MM.1S (cell line): ENCODE measurements at regions not wholly inside any gene's neighbourhood (a gene's known extent, or its start where the extent isn't known, plus 50 kb on each side); places are given as distances from the start of the nearest gene placed in this dataset.

Experiments used
- DNase-seq: peaks from one replicate; pipeline ENCODE4 v3.0.0-alpha.2; 2015
- H2AFZ ChIP-seq: fragments of 300-600 bp; sonication (generic); 2 replicates; pipeline ENCODE4 v1.6.0; 2016; ENCODE audit warnings: antibody characterized with exemption, low read length
- H3F3A ChIP-seq: fragments of 300-600 bp; sonication (generic); 2 replicates; pipeline ENCODE4 v1.6.1; 2016; ENCODE audit warnings: mild to moderate bottlenecking, antibody characterized with exemption, low read length, moderate library complexity, mixed read lengths; ENCODE audit not compliant: insufficient read depth
- H3K27ac ChIP-seq: fragments of 300-600 bp; sonication (generic); 2 replicates; pipeline ENCODE4 v1.5.1; 2016; ENCODE audit warnings: mild to moderate bottlenecking, low read length
- H3K27me3 ChIP-seq: fragments of 300-600 bp; sonication (generic); replicated peaks from 2 replicates; pipeline ENCODE4 v1.6.0; 2016; ENCODE audit warnings: low read length; ENCODE audit not compliant: insufficient read depth
- H3K36me3 ChIP-seq: fragments of 300-600 bp; sonication (generic); replicated peaks from 2 replicates; pipeline ENCODE4 v1.6.1; 2016; ENCODE audit warnings: mild to moderate bottlenecking, low read length, mixed read lengths; ENCODE audit not compliant: insufficient read depth
- H3K4me1 ChIP-seq: fragments of 300-600 bp; sonication (generic); 2 replicates; pipeline ENCODE4 v1.6.1; 2016; ENCODE audit warnings: low read length, mixed read lengths
- H3K4me2 ChIP-seq: fragments of 300-600 bp; sonication (generic); 2 replicates; pipeline ENCODE4 v1.6.0; 2016; ENCODE audit warnings: low read depth, low read length
- H3K4me3 ChIP-seq: fragments of 300-600 bp; sonication (generic); 2 replicates; pipeline ENCODE4 v1.5.1; 2016; ENCODE audit warnings: low read length, mixed read lengths
- H3K79me2 ChIP-seq: fragments of 300-600 bp; sonication (generic); 2 replicates; pipeline ENCODE4 v1.6.1; 2016; ENCODE audit warnings: mixed run types, low read length, mixed read lengths
- H3K9ac ChIP-seq: fragments of 300-600 bp; sonication (generic); 2 replicates; pipeline ENCODE4 v1.6.1; 2016; ENCODE audit warnings: low read length, mixed read lengths
- H3K9me2 ChIP-seq: fragments of 300-600 bp; sonication (generic); replicated peaks from 2 replicates; pipeline ENCODE4 v1.6.1; 2016; ENCODE audit warnings: mild to moderate bottlenecking, low read length, mixed read lengths; ENCODE audit not compliant: insufficient read depth
- H3K9me3 ChIP-seq: fragments of 300-600 bp; sonication (generic); replicated peaks from 2 replicates; pipeline ENCODE4 v1.6.1; 2016; ENCODE audit warnings: mild to moderate bottlenecking, low read length, mixed read lengths; ENCODE audit not compliant: insufficient read depth
- H4K20me1 ChIP-seq: fragments of 300-600 bp; sonication (generic); 2 replicates; pipeline ENCODE4 v1.6.1; 2016; ENCODE audit warnings: mild to moderate bottlenecking, low read length, moderate library complexity, mixed read lengths; ENCODE audit not compliant: insufficient read depth
- EZH2 ChIP-seq: fragments of 300-600 bp; sonication (generic); optimal IDR thresholded peaks from 2 replicates; pipeline ENCODE3; 2017; ENCODE audit warnings: low read depth, mild to moderate bottlenecking, antibody characterized with exemption, low read length, mixed read lengths
- EZH2phosphoT487 ChIP-seq: fragments of 300-600 bp; sonication (generic); IDR thresholded peaks from 2 replicates; pipeline ENCODE4 v1.6.1; 2018; ENCODE audit warnings: antibody characterized with exemption, low read length
- TF ChIP-seq, protein P1 (sequence below): fragments of 300-600 bp; sonication (generic); IDR thresholded peaks from 2 replicates; pipeline ENCODE4 v1.5.1; 2016; ENCODE audit warnings: antibody characterized with exemption, low read length, mixed read lengths

- no peaks in the 10 kb centered on the region for H3K4me1 ChIP-seq
- H3K9me2 ChIP-seq: no peaks in the 10 kb centered on the region
- no peak overlapping the region for H3K9ac ChIP-seq
- no peak for DNase-seq
- H3K4me2 ChIP-seq: no peak overlapping the region
- no peak overlapping the region for H2AFZ ChIP-seq
- H3K79me2 ChIP-seq: no peaks in the 10 kb centered on the region
- H4K20me1 ChIP-seq: no peaks in the 10 kb centered on the region
- no peak overlapping the region for H3K4me3 ChIP-seq
- H3K27me3 ChIP-seq: no peaks in the 10 kb centered on the region
- H3K9me3 ChIP-seq: no peaks in the 10 kb centered on the region
- H3K27ac ChIP-seq: no peak overlapping the region
- no peaks in the 10 kb centered on the region for H3F3A ChIP-seq
- no peaks in the 10 kb centered on the region for H3K36me3 ChIP-seq
- TF ChIP-seq EZH2 (no peak), EZH2phosphoT487 (no peak)
- TF ChIP-seq, protein P1, sequence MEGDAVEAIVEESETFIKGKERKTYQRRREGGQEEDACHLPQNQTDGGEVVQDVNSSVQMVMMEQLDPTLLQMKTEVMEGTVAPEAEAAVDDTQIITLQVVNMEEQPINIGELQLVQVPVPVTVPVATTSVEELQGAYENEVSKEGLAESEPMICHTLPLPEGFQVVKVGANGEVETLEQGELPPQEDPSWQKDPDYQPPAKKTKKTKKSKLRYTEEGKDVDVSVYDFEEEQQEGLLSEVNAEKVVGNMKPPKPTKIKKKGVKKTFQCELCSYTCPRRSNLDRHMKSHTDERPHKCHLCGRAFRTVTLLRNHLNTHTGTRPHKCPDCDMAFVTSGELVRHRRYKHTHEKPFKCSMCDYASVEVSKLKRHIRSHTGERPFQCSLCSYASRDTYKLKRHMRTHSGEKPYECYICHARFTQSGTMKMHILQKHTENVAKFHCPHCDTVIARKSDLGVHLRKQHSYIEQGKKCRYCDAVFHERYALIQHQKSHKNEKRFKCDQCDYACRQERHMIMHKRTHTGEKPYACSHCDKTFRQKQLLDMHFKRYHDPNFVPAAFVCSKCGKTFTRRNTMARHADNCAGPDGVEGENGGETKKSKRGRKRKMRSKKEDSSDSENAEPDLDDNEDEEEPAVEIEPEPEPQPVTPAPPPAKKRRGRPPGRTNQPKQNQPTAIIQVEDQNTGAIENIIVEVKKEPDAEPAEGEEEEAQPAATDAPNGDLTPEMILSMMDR: no peak
Observed at GRCh38 chr3:147813256-147813655, 404.1 kb downstream of the ZIC1 start.

- Histone ChIP-seq H3K9me3 (no peaks in the 10 kb centered on the region), H3K79me2 (no peaks in the 10 kb centered on the region), H3K27ac (no peak overlapping the region), H3K4me1 (no peaks in the 10 kb centered on the region), H3K36me3 (no peaks in the 10 kb centered on the region), H3K4me3 (no peak overlapping the region), H3K9ac (no peak overlapping the region), H4K20me1 (no peaks in the 10 kb centered on the region), H3F3A (no peaks in the 10 kb centered on the region), H3K27me3 (no peaks in the 10 kb centered on the region), H2AFZ (no peak overlapping the region), H3K4me2 (no peak overlapping the region), H3K9me2 (no peaks in the 10 kb centered on the region)
- no peak for DNase-seq
- TF ChIP-seq, protein P1: no peak
- TF ChIP-seq EZH2phosphoT487 (no peak), EZH2 (no peak)
Observed at GRCh38 chr3:147816752-147817151, 407.6 kb downstream of the ZIC1 start.

DNA sequence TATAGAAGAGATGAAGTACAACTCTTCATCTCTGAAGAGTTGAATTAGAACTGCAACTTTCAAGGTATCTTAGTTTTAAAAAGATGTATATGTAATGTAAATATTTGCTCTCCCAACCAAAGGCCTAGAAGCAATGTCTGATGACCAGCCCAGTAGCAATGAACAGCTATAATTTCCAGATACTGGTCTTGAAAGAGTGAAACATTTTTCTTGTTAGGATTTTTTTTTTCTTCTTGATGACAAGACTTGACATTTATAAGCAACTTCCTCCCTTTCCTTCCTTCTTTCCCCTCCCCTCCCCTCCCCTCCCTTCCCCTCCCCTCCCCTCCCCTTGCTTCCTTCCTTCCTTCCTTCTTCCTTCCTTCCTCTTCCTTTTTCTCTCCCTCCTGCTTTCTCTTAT is 423.4 kb downstream of the ZIC1 start:
- Histone ChIP-seq H3K4me1 (no peaks in the 10 kb centered on the region), H3K36me3 (no peaks in the 10 kb centered on the region), H3K9ac (no peak overlapping the region), H3K27ac (no peak overlapping the region), H3K79me2 (no peaks in the 10 kb centered on the region), H3K4me2 (no peak overlapping the region), H3K27me3 (no peaks in the 10 kb centered on the region), H3K9me2 (no peaks in the 10 kb centered on the region), H3K9me3 (no peaks in the 10 kb centered on the region), H3F3A (no peaks in the 10 kb centered on the region), H4K20me1 (no peaks in the 10 kb centered on the region), H2AFZ (no peak overlapping the region), H3K4me3 (no peak overlapping the region)
- DNase-seq: no peak
- TF ChIP-seq EZH2: no peak

GRCh38 chr3:147836330-147836729 is 427.2 kb downstream of the ZIC1 start:
- no peaks in the 10 kb centered on the region for H3K9me2 ChIP-seq
- H4K20me1 ChIP-seq: no peaks in the 10 kb centered on the region
- no peak overlapping the region for H2AFZ ChIP-seq
- no peaks in the 10 kb centered on the region for H3F3A ChIP-seq
- no peak for TF ChIP-seq EZH2
- TF ChIP-seq EZH2phosphoT487: no peak
- TF ChIP-seq, protein P1: no peak
- no peak overlapping the region for H3K9ac ChIP-seq
- no peaks in the 10 kb centered on the region for H3K79me2 ChIP-seq
- DNase-seq: no peak
- H3K36me3 ChIP-seq: no peaks in the 10 kb centered on the region
- no peaks in the 10 kb centered on the region for H3K27me3 ChIP-seq
- no peak overlapping the region for H3K27ac ChIP-seq
- no peak overlapping the region for H3K4me3 ChIP-seq
- H3K9me3 ChIP-seq: no peaks in the 10 kb centered on the region
- H3K4me2 ChIP-seq: no peak overlapping the region
- H3K4me1 ChIP-seq: no peaks in the 10 kb centered on the region
